RKO (cell line): ENCODE measurements at regions not wholly inside any gene's neighbourhood (a gene's known extent, or its start where the extent isn't known, plus 50 kb on each side); places are given as distances from the start of the nearest gene placed in this dataset.

Experiments
- DNase-seq: peaks from one replicate; pipeline ENCODE4 v3.0.0-alpha.2; 2016; ENCODE audit warnings: low spot score

- no peak for DNase-seq
Observed at GRCh38 chr22:48955351-48956311, 872.0 kb downstream of the BRD1 start.

GRCh38 chr22:48954781-48955311 lies 872.8 kb downstream of the BRD1 start:
- no peak for DNase-seq

GRCh38 chr22:48953830-48954229 lies 873.8 kb downstream of the BRD1 start:
- DNase-seq = no peak

- DNase-seq = no peak
Observed at GRCh38 chr22:48953103-48953720, 874.5 kb downstream of the BRD1 start.

- DNase-seq = no peak
Observed at GRCh38 chr22:48952256-48953102, 875.2 kb downstream of the BRD1 start.

GRCh38 chr22:48951836-48952235 lies 875.8 kb downstream of the BRD1 start:
- DNase-seq = no peak

- DNase-seq = no peak
Observed at GRCh38 chr22:48950151-48950915, 877.3 kb downstream of the BRD1 start.

GRCh38 chr22:48949375-48950149 lies 878.1 kb downstream of the BRD1 start:
- no peak for DNase-seq

GRCh38 chr22:48948575-48949170 lies 879.0 kb downstream of the BRD1 start:
- DNase-seq = no peak

- DNase-seq = no peak
Observed at GRCh38 chr22:48947636-48948035, 880.0 kb downstream of the BRD1 start.

GRCh38 chr22:48945621-48946458 lies 881.8 kb downstream of the BRD1 start:
- DNase-seq = no peak

GRCh38 chr22:48944751-48945620 lies 882.7 kb downstream of the BRD1 start:
- no peak for DNase-seq

GRCh38 chr22:48944433-48944750 lies 883.3 kb downstream of the BRD1 start:
- DNase-seq = no peak

GRCh38 chr22:48943567-48944432 lies 883.9 kb downstream of the BRD1 start:
- peak; percentile 40 for DNase-seq

GRCh38 chr22:48942698-48943566 lies 884.7 kb downstream of the BRD1 start:
- no peak for DNase-seq

- no peak for DNase-seq
Observed at GRCh38 chr22:48941903-48942575, 885.6 kb downstream of the BRD1 start.
